Hepatocyte (in vitro differentiated cells): ENCODE measurements at regions not wholly inside any gene's neighbourhood (a gene's known extent, or its start where the extent isn't known, plus 50 kb on each side); places are given as distances from the start of the nearest gene placed in this dataset.

Experiments
- CTCF ChIP-seq: fragments of 200-600 bp; sonication (generic); IDR thresholded peaks from 2 replicates; pipeline ENCODE4 v1.5.1; 2016; ENCODE audit warnings: antibody characterized with exemption, mild to moderate bottlenecking; ENCODE audit not compliant: poor library complexity
- EZH2 ChIP-seq: fragments of 200-600 bp; sonication (generic); IDR thresholded peaks from 2 replicates; pipeline ENCODE4 v1.6.1; 2016; ENCODE audit warnings: antibody characterized with exemption, mild to moderate bottlenecking, borderline replicate concordance

GRCh38 chr20:11119573-11119972 lies 445.8 kb upstream of the JAG1 start:
- TF ChIP-seq CTCF (no peak), EZH2 (no peak)
